ENCODE measurements at regions not wholly inside any gene's neighbourhood (a gene's known extent, or its start where the extent isn't known, plus 50 kb on each side); places are given as distances from the start of the nearest gene placed in this dataset.

GRCh38 chr17:6205525-6205924, 135.3 kb downstream of the WSCD1 start:
- H4K20me1 ChIP-seq (ENCODE audit: insufficient read depth, low read length): no peaks in the 10 kb centered on the region
- H3K9me3 ChIP-seq (ENCODE audit: insufficient read depth, low read depth, low read length): no peaks in the 10 kb centered on the region
- no peak overlapping the region for H3K4me2 ChIP-seq (ENCODE audit: low read length)
- H3K79me2 ChIP-seq (ENCODE audit: insufficient read depth, low read length): no peaks in the 10 kb centered on the region
- H3K4me1 ChIP-seq (ENCODE audit: insufficient read depth, low read length): no peaks in the 10 kb centered on the region
- Mint-ChIP-seq H3K27ac (ENCODE audit: unreplicated experiment) (no peak overlapping the region), H3K27me3 (ENCODE audit: low read depth, unreplicated experiment) (peaks cover 65% of the 10 kb centered on the region), H3K36me3 (ENCODE audit: low read depth, unreplicated experiment) (no peaks in the 10 kb centered on the region), H3K9me3 (ENCODE audit: unreplicated experiment) (peaks cover 3% of the 10 kb centered on the region), H3K4me3 (ENCODE audit: unreplicated experiment) (no peak overlapping the region), H3K4me1 (ENCODE audit: low read depth, unreplicated experiment) (no peaks in the 10 kb centered on the region)
- H3K27ac ChIP-seq (ENCODE audit: low read depth, low read length): no peak overlapping the region
- no peak for FAIRE-seq
- no peak for DNase-seq (ENCODE audit: low read depth)
- H3K27me3 ChIP-seq (ENCODE audit: insufficient read depth, low read length): peaks cover 14% of the 10 kb centered on the region
- no peak overlapping the region for H2AFZ ChIP-seq (ENCODE audit: low read depth, low read length)
- TF ChIP-seq EZH2 (IDR thresholded peaks at IDR 0.05; ENCODE audit: insufficient read depth, low read length): no peak
- no peak for TF ChIP-seq CTCF (IDR thresholded peaks at IDR 0.05; ENCODE audit: insufficient read depth, low read depth, low read length)
- H3K36me3 ChIP-seq (ENCODE audit: insufficient read depth, low read length): no peaks in the 10 kb centered on the region
- H3K9ac ChIP-seq (ENCODE audit: low read length): no peak overlapping the region
- H3K4me3 ChIP-seq (ENCODE audit: insufficient read depth, low read depth, low read length): no peak overlapping the region

GRCh38 chr17:6205033-6205432, 134.9 kb downstream of the WSCD1 start:
- FAIRE-seq (no peak), DNase-seq (ENCODE audit: low read depth) (no peak)
- Histone ChIP-seq H2AFZ (ENCODE audit: low read depth, low read length) (no peak overlapping the region), H3K4me3 (ENCODE audit: insufficient read depth, low read depth, low read length) (no peak overlapping the region), H3K79me2 (ENCODE audit: insufficient read depth, low read length) (no peaks in the 10 kb centered on the region), H3K9me3 (ENCODE audit: insufficient read depth, low read depth, low read length) (no peaks in the 10 kb centered on the region), H3K27ac (ENCODE audit: low read depth, low read length) (no peak overlapping the region), H4K20me1 (ENCODE audit: insufficient read depth, low read length) (no peaks in the 10 kb centered on the region), H3K9ac (ENCODE audit: low read length) (no peak overlapping the region), H3K36me3 (ENCODE audit: insufficient read depth, low read length) (no peaks in the 10 kb centered on the region), H3K4me1 (ENCODE audit: insufficient read depth, low read length) (no peaks in the 10 kb centered on the region), H3K27me3 (ENCODE audit: insufficient read depth, low read length) (peaks cover 14% of the 10 kb centered on the region), H3K4me2 (ENCODE audit: low read length) (no peak overlapping the region)
- Mint-ChIP-seq H3K36me3 (ENCODE audit: low read depth, unreplicated experiment) (no peaks in the 10 kb centered on the region), H3K4me3 (ENCODE audit: unreplicated experiment) (no peak overlapping the region), H3K9me3 (ENCODE audit: unreplicated experiment) (peaks cover 3% of the 10 kb centered on the region), H3K27ac (ENCODE audit: unreplicated experiment) (no peak overlapping the region), H3K27me3 (ENCODE audit: low read depth, unreplicated experiment) (peaks cover 60% of the 10 kb centered on the region), H3K4me1 (ENCODE audit: low read depth, unreplicated experiment) (no peaks in the 10 kb centered on the region)
- TF ChIP-seq CTCF (IDR thresholded peaks at IDR 0.05; ENCODE audit: insufficient read depth, low read depth, low read length): no peak
- no peak for TF ChIP-seq EZH2 (IDR thresholded peaks at IDR 0.05; ENCODE audit: insufficient read depth, low read length)

GRCh38 chr17:6204203-6204722, 134.1 kb downstream of the WSCD1 start:
- no peak for TF ChIP-seq EZH2 (IDR thresholded peaks at IDR 0.05; ENCODE audit: insufficient read depth, low read length)
- TF ChIP-seq CTCF (IDR thresholded peaks at IDR 0.05; ENCODE audit: insufficient read depth, low read depth, low read length): no peak
- H3K79me2 ChIP-seq (ENCODE audit: insufficient read depth, low read length): no peaks in the 10 kb centered on the region
- H3K36me3 ChIP-seq (ENCODE audit: insufficient read depth, low read length): no peaks in the 10 kb centered on the region
- H3K4me3 ChIP-seq (ENCODE audit: insufficient read depth, low read depth, low read length): no peak overlapping the region
- DNase-seq (ENCODE audit: low read depth) (no peak), FAIRE-seq (no peak)
- peaks cover 14% of the 10 kb centered on the region for H3K27me3 ChIP-seq (ENCODE audit: insufficient read depth, low read length)
- no peaks in the 10 kb centered on the region for H3K4me1 Mint-ChIP-seq (ENCODE audit: low read depth, unreplicated experiment)
- no peak overlapping the region for H3K4me2 ChIP-seq (ENCODE audit: low read length)
- no peaks in the 10 kb centered on the region for H4K20me1 ChIP-seq (ENCODE audit: insufficient read depth, low read length)
- no peaks in the 10 kb centered on the region for H3K4me1 ChIP-seq (ENCODE audit: insufficient read depth, low read length)
- H3K9ac ChIP-seq (ENCODE audit: low read length): no peak overlapping the region
- H2AFZ ChIP-seq (ENCODE audit: low read depth, low read length): no peak overlapping the region
- peaks cover 3% of the 10 kb centered on the region for H3K9me3 Mint-ChIP-seq (ENCODE audit: unreplicated experiment)
- H3K9me3 ChIP-seq (ENCODE audit: insufficient read depth, low read depth, low read length): no peaks in the 10 kb centered on the region
- no peak overlapping the region for H3K27ac Mint-ChIP-seq (ENCODE audit: unreplicated experiment)
- peaks cover 52% of the 10 kb centered on the region for H3K27me3 Mint-ChIP-seq (ENCODE audit: low read depth, unreplicated experiment)
- no peak overlapping the region for H3K4me3 Mint-ChIP-seq (ENCODE audit: unreplicated experiment)
- no peaks in the 10 kb centered on the region for H3K36me3 Mint-ChIP-seq (ENCODE audit: low read depth, unreplicated experiment)
- H3K27ac ChIP-seq (ENCODE audit: low read depth, low read length): no peak overlapping the region
